ENCODE measurements at regions not wholly inside any gene's neighbourhood (a gene's known extent, or its start where the extent isn't known, plus 50 kb on each side); places are given as distances from the start of the nearest gene placed in this dataset.

Small RNA genes in the stretch of these regions (small RNA-seq; reads per million reads assigned to genes)
- 0 reads per million in 2 experiments for gene AC093850.1
